Small intestine (tissue), 7 donors: ENCODE measurements at regions not wholly inside any gene's neighbourhood (a gene's known extent, or its start where the extent isn't known, plus 50 kb on each side); places are given as distances from the start of the nearest gene placed in this dataset.

Source experiments
- DNase-seq, 2 donors: peaks; one replicate each; pipeline versions ENCODE4 v3.0.0 to v3.0.0-alpha.2; 2013
- FAIRE-seq: peaks from 2 replicates; lab custom pipeline; 2012; peaks lifted over from hg19 to GRCh38; lab: Jason Lieb, UNC
- H3K27ac ChIP-seq, 3 donors: one replicate each; pipeline ENCODE4 v1.5.1; 2013; ENCODE audit warnings: low read length in 2 of 3, mild to moderate bottlenecking in 2 of 3, control low read depth in 1 of 3, inconsistent platforms in 1 of 3, low read depth in 1 of 3, moderate library complexity in 1 of 3
- H3K27me3 ChIP-seq, 3 donors: one replicate each; pipeline ENCODE4 v1.6.1; 2013; ENCODE audit warnings: low read length in 3 of 3, inconsistent platforms in 1 of 3; ENCODE audit not compliant: control insufficient read depth in 3 of 3, insufficient read depth in 3 of 3
- H3K36me3 ChIP-seq, 3 donors: one replicate each; pipeline ENCODE4 v1.6.1; 2013; ENCODE audit warnings: low read length in 3 of 3, inconsistent platforms in 1 of 3, low read depth in 1 of 3, mild to moderate bottlenecking in 1 of 3, moderate library complexity in 1 of 3; ENCODE audit not compliant: control insufficient read depth in 3 of 3, insufficient read depth in 2 of 3
- H3K4me1 ChIP-seq, 3 donors: one replicate each; pipeline ENCODE4 v1.6.1; 2013; ENCODE audit warnings: low read length in 2 of 3, inconsistent platforms in 1 of 3, low read depth in 1 of 3, mild to moderate bottlenecking in 1 of 3, moderate library complexity in 1 of 3; ENCODE audit not compliant: control insufficient read depth in 3 of 3, insufficient read depth in 2 of 3
- H3K4me3 ChIP-seq, 3 donors: one replicate each; pipeline ENCODE4 v1.5.1; 2013; ENCODE audit warnings: low read length in 3 of 3, control low read depth in 1 of 3, inconsistent platforms in 1 of 3, low read depth in 1 of 3, mild to moderate bottlenecking in 1 of 3, moderate library complexity in 1 of 3
- H3K9me3 ChIP-seq, 2 donors: one replicate each; pipeline ENCODE4 v1.6.1; 2013; ENCODE audit warnings: low read depth in 1 of 2, low read length in 1 of 2; ENCODE audit not compliant: control insufficient read depth in 2 of 2, insufficient read depth in 1 of 2
- WGBS, 3 donors: extraction: QIAGEN DNeasy Blood & Tissue Kit; methylation state at CpG; one replicate each; pipeline ENCODE4 v1.1.7; 2013; 5-methylcytosine and 5-hydroxymethylcytosine counted together
- donor health status: healthy with polysubstance abuse.
- donor health status: control.
- donor health status: control.
- donor health status: Bipolar disorder and iron deficiency.
- donor health status: healthy.

GRCh38 chr2:220168891-220169546 lies 541.6 kb downstream of the SLC4A3 start:
- WGBS, 3 donors = 70 to 88% (median 84%) methylated on average over 4 of the region's 4 CpGs
- Histone ChIP-seq H3K9me3 (no peaks in the 10 kb centered on the region), H3K27me3 (no peaks in the 10 kb centered on the region), H3K27ac (no peak overlapping the region), H3K36me3 (no peaks in the 10 kb centered on the region), H3K4me3 (no peak overlapping the region), H3K4me1 (no peaks in the 10 kb centered on the region)
- DNase-seq (no peak), FAIRE-seq (no peak)

DNA sequence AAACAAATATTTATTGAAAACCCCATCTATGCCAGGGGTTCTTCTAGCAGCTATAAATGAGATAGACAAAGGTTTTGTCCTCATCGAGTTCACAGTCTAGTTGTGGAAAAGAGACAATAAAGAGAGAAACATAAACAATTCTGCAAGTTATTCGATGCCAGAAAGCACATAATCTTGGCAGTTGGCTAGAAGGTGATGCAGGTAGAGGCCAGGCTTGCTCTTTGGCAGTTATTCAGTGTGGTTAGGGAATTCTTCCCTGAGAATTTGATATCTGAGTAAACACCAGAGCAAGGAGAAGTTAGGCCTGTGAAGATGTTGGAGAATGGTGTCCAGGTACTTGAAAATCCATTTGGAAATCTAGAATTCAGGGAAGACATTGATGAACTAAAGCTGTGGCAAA lies 547.4 kb downstream of the SLC4A3 start:
- H3K4me3 ChIP-seq = no peak overlapping the region
- no peaks in the 10 kb centered on the region for H3K36me3 ChIP-seq
- H3K4me1 ChIP-seq = no peaks in the 10 kb centered on the region
- FAIRE-seq (no peak), DNase-seq (no peak)
- H3K9me3 ChIP-seq = no peaks in the 10 kb centered on the region
- WGBS, 3 donors = 44 to 73% (median 55%) methylated on average over 2 of the region's 2 CpGs
- H3K27me3 ChIP-seq = no peaks in the 10 kb centered on the region
- no peak overlapping the region for H3K27ac ChIP-seq

DNA sequence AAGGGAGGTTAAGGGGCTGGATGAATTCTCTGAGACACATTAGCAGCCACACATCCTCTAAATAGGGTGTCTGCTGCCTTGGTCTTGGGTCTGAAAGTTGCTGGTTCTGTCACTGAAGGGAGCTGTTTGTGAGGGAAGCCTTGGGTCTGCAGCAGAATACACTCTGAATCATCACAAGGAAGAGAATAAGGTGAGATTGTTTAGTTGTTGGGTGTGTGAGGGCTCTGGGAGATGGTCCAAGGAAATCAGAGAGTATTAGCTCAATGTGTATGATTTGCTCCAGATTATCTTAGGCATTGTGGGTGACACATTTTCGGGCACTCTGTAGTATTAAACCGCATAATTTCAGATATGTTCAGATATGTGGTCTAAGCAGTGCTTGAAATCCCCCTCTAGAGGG lies 548.5 kb downstream of the SLC4A3 start:
- WGBS, 3 donors = 82 to 91% (median 83%) methylated on average over 2 of the region's 2 CpGs
- H3K4me3 ChIP-seq = no peak overlapping the region
- DNase-seq (no peak), FAIRE-seq (no peak)
- no peak overlapping the region for H3K27ac ChIP-seq
- no peaks in the 10 kb centered on the region for H3K9me3 ChIP-seq
- no peaks in the 10 kb centered on the region for H3K27me3 ChIP-seq
- H3K4me1 ChIP-seq = no peaks in the 10 kb centered on the region
- no peaks in the 10 kb centered on the region for H3K36me3 ChIP-seq

GRCh38 chr2:220178991-220179695 lies 551.7 kb downstream of the SLC4A3 start:
- H3K36me3 ChIP-seq = no peaks in the 10 kb centered on the region
- no peaks in the 10 kb centered on the region for H3K27me3 ChIP-seq
- H3K27ac ChIP-seq = no peak overlapping the region
- no peak for FAIRE-seq
- DNase-seq = no peak
- no peak overlapping the region for H3K4me3 ChIP-seq
- no peaks in the 10 kb centered on the region for H3K9me3 ChIP-seq
- H3K4me1 ChIP-seq = no peaks in the 10 kb centered on the region
- 73 to 83% (median 77%) methylated on average over 6 of the region's 6 CpGs for WGBS, 3 donors

DNA sequence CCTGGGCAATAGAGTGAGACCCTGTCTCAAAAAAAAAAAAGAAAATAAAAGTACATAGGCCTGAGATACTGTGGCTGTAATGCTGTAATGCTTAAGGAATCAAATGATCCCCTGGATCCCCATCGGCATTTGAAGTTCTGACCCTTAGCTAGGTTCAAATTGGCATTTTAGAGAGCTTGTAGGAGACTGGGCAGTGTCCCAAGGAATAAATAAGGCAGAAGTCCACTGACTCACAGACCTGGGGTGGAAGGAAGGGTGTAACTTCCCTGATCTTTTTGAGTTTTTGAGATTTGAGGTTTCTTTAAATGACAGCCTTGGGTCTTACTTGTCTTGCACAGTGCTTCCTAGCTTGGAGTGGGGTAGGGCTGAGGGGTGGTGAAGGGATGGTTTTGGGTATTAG lies 553.7 kb downstream of the SLC4A3 start:
- no peak overlapping the region for H3K27ac ChIP-seq
- DNase-seq (no peak), FAIRE-seq (no peak)
- no peaks in the 10 kb centered on the region for H3K36me3 ChIP-seq
- H3K4me3 ChIP-seq = no peak overlapping the region
- no peaks in the 10 kb centered on the region for H3K4me1 ChIP-seq
- no peaks in the 10 kb centered on the region for H3K27me3 ChIP-seq
- 88 to 93% (median 93%) methylated on average over 1 of the region's 1 CpG for WGBS, 3 donors
- H3K9me3 ChIP-seq = no peaks in the 10 kb centered on the region

- Histone ChIP-seq H3K27ac (no peak overlapping the region), H3K9me3 (no peaks in the 10 kb centered on the region), H3K36me3 (no peaks in the 10 kb centered on the region), H3K4me1 (no peaks in the 10 kb centered on the region), H3K27me3 (no peaks in the 10 kb centered on the region), H3K4me3 (no peak overlapping the region)
- 56 to 71% (median 64%) methylated on average over 3 of the region's 3 CpGs for WGBS, 3 donors
- DNase-seq = no peak
- FAIRE-seq = no peak
These were observed 555.4 kb downstream of the SLC4A3 start for GRCh38 chr2:220182790-220183189.

DNA sequence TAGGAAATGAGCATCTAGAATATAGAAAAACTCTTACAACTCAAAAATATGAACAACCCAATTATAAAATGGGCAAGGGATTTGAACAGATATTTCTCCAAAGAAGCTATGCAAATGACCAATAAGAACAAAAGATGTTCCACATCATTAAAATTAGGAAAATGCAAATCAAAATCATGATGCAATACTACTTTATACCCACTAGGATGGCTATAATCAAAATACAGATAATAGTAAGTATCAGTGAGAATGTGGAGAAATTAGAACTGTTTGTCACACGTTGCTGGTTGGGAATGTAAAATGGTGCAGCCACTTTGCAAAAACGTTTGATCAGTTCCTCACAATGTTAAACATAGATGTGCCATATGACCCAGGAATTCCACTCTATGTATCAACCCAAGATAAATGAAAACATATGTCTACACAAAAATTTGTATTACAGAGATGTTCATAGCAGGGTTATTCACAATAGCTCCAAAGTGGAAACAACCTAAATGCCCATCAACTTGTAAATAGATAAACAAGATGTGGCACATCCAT lies 558.4 kb downstream of the SLC4A3 start:
- H3K36me3 ChIP-seq = no peaks in the 10 kb centered on the region
- DNase-seq = no peak
- no peak overlapping the region for H3K27ac ChIP-seq
- no peaks in the 10 kb centered on the region for H3K4me1 ChIP-seq
- H3K4me3 ChIP-seq = no peak overlapping the region
- FAIRE-seq = no peak
- H3K9me3 ChIP-seq = no peaks in the 10 kb centered on the region
- no peaks in the 10 kb centered on the region for H3K27me3 ChIP-seq
- 52 to 58% (median 57%) methylated on average over 2 of the region's 2 CpGs for WGBS, 3 donors

GRCh38 chr2:220188031-220188430 lies 560.6 kb downstream of the SLC4A3 start:
- Histone ChIP-seq H3K9me3 (peaks cover 0 to 9% of the 10 kb centered on the region in 2 donors), H3K36me3 (no peaks in the 10 kb centered on the region), H3K4me3 (no peak overlapping the region), H3K27ac (no peak overlapping the region), H3K27me3 (no peaks in the 10 kb centered on the region), H3K4me1 (no peaks in the 10 kb centered on the region)
- FAIRE-seq (no peak), DNase-seq (peak in 1 of 2 donors; percentile 4)
- WGBS, 3 donors = 13 to 59% (median 28%) methylated on average over 2 of the region's 2 CpGs
